ENCODE measurements at regions not wholly inside any gene's neighbourhood (a gene's known extent, or its start where the extent isn't known, plus 50 kb on each side); places are given as distances from the start of the nearest gene placed in this dataset.

DNA sequence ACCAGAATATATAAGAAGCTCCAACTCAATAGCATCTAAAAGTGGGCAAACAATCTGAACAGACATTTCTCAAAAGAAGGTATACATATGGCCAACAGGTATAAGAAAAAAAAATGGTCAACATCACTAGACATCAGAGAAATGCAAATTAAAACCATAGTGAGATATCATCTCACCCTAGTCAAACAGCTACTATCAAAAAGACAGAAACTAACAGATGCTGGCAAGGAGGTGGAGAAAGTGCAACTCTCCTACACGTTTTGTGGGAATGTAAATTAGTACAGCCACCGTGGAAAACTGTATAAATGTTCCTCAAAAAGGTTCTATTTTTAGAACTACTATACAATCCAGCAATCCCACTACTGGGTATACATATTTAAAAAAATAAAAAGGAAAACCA lies 199.9 kb upstream of the SMC2 start:
- H3K4me1 ChIP-seq = no peaks in the 10 kb centered on the region
- 28 to 62% (median 45%) methylated on average over 2 of the region's 2 CpGs for WGBS, 5 donors
- no peaks in the 10 kb centered on the region for H3K9me3 ChIP-seq
- H3K27ac ChIP-seq = no peak overlapping the region
- no peak for DNase-seq
- intact Hi-C loops (cut with DNase I; ENCODE audit: low total_unique reads) = no loop called here
- H3K27me3 ChIP-seq = no peaks in the 10 kb centered on the region
- TF ChIP-seq POLR2AphosphoS5 (IDR thresholded peaks at IDR 0.05) (no peak), EP300 (IDR thresholded peaks at IDR 0.05) (no peak), POLR2A (IDR thresholded peaks at IDR 0.05) (no peak)
- TF ChIP-seq, protein P1, sequence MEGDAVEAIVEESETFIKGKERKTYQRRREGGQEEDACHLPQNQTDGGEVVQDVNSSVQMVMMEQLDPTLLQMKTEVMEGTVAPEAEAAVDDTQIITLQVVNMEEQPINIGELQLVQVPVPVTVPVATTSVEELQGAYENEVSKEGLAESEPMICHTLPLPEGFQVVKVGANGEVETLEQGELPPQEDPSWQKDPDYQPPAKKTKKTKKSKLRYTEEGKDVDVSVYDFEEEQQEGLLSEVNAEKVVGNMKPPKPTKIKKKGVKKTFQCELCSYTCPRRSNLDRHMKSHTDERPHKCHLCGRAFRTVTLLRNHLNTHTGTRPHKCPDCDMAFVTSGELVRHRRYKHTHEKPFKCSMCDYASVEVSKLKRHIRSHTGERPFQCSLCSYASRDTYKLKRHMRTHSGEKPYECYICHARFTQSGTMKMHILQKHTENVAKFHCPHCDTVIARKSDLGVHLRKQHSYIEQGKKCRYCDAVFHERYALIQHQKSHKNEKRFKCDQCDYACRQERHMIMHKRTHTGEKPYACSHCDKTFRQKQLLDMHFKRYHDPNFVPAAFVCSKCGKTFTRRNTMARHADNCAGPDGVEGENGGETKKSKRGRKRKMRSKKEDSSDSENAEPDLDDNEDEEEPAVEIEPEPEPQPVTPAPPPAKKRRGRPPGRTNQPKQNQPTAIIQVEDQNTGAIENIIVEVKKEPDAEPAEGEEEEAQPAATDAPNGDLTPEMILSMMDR (IDR thresholded peaks at IDR 0.05) = no peak
- no peak overlapping the region for H3K4me3 ChIP-seq
- H3K36me3 ChIP-seq = no peaks in the 10 kb centered on the region

DNA sequence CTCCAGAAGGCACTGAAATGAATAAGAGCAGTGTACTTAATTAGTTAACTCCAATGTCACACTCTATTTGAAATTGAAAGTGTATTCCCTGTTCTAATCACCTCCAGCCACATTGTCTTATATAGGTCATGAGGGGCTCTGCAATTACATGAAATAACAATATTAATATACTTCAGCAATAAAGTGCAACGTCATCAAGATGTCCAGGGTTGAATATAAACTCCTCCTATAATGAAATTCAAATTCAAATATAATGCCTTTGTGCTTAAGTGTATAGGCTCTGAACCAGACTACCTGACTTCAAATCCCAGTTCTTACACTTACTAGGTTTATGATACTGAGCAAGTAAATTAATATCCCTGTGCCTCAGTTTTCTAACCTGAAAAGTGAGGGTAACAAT lies 195.6 kb upstream of the SMC2 start:
- no peaks in the 10 kb centered on the region for H3K27me3 ChIP-seq
- 20 to 34% (median 25%) methylated on average over 1 of the region's 1 CpG for WGBS, 5 donors
- H3K4me3 ChIP-seq = no peak overlapping the region

DNA sequence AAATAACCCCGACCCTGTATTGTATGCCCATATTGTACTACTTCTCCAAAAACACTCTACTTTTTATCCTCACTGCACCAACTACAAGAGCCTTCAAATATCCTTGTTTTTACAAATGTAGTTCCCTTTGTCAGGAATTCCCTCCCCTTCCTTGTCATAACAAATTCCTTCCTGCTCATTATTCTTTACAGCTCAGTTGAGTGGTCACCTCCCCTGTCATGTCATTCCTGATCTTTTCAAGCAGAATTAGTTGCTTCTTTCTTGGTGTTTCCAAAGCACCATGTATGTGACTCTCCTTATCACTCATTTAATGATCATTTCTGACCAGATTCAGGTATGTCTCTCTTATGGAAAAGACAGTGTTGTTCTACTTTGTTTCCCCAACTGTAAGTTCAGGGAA lies 194.2 kb upstream of the SMC2 start:
- TF ChIP-seq POLR2AphosphoS5 (IDR thresholded peaks at IDR 0.05) (no peak), POLR2A (IDR thresholded peaks at IDR 0.05) (no peak), EP300 (IDR thresholded peaks at IDR 0.05) (no peak)
- TF ChIP-seq, protein P1 (IDR thresholded peaks at IDR 0.05) = no peak
- Histone ChIP-seq H3K36me3 (no peaks in the 10 kb centered on the region), H3K9me3 (no peaks in the 10 kb centered on the region), H3K4me1 (no peaks in the 10 kb centered on the region), H3K27me3 (no peaks in the 10 kb centered on the region), H3K4me3 (no peak overlapping the region), H3K27ac (no peak overlapping the region)
- intact Hi-C loops (cut with DNase I; ENCODE audit: low total_unique reads) = no loop called here
- DNase-seq = no peak
- WGBS, 5 donors = 35 to 59% (median 44%) methylated on average over 1 of the region's 1 CpG

More for the DNA sequence above, 195.6 kb upstream of the SMC2 start:
- Histone ChIP-seq H3K36me3 (no peaks in the 10 kb centered on the region), H3K4me1 (no peaks in the 10 kb centered on the region), H3K9me3 (no peaks in the 10 kb centered on the region), H3K27ac (no peak overlapping the region)
- intact Hi-C loops (cut with DNase I; ENCODE audit: low total_unique reads) = no loop called here
- TF ChIP-seq, protein P1 (IDR thresholded peaks at IDR 0.05) = no peak
- no peak for TF ChIP-seq POLR2AphosphoS5 (IDR thresholded peaks at IDR 0.05)
- no peak for TF ChIP-seq POLR2A (IDR thresholded peaks at IDR 0.05)
- no peak for TF ChIP-seq EP300 (IDR thresholded peaks at IDR 0.05)
- no peak for DNase-seq

DNA sequence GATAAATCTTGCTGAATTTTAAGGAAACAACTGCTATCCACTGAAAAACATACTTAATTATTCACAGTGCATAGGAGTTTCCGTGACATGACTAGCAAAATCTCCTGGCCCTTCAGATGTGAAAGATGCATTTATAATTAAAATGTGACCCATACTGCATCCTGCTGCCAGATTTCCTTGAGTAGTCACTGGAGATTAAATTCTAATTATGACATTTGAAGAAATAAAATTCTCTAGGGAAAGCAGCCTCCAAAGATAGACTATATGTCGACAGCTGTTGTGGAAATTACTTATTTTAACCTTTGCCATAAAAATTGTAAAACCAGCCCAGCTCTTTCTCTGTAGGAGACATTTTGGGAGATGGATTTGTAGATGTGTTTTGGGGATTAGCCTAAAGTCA lies 193.6 kb upstream of the SMC2 start:
- DNase-seq = no peak
- Histone ChIP-seq H3K9me3 (no peaks in the 10 kb centered on the region), H3K4me3 (no peak overlapping the region), H3K4me1 (no peaks in the 10 kb centered on the region), H3K27ac (no peak overlapping the region), H3K27me3 (no peaks in the 10 kb centered on the region), H3K36me3 (no peaks in the 10 kb centered on the region)
- intact Hi-C loops (cut with DNase I; ENCODE audit: low total_unique reads) = no loop called here
- 69 to 82% (median 75%) methylated on average over 2 of the region's 2 CpGs for WGBS, 5 donors
- TF ChIP-seq POLR2A (IDR thresholded peaks at IDR 0.05) = no peak
- no peak for TF ChIP-seq POLR2AphosphoS5 (IDR thresholded peaks at IDR 0.05)

DNA sequence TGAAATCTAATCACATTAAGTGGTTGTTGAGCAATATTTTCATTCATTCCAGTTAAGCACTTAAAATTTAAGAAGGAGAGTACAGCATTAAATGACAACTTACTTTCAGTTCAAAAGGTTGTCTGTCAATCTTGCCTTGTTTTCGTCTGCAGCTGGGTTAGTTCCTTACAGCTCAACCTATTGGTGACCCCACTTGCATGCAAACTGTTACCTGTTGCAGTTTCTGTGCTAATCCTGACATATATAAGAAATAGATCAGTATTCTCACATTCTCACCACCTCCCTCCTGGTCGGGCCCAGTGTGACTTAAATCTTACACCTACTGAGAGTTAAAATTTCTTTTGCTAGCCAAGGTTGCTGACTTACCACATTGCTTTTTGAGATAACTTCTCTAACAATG lies 191.8 kb upstream of the SMC2 start:
- Histone ChIP-seq H3K36me3 (no peaks in the 10 kb centered on the region), H3K4me1 (no peaks in the 10 kb centered on the region)
- intact Hi-C loops (cut with DNase I; ENCODE audit: low total_unique reads) = no loop called here

More for the DNA sequence above, 191.8 kb upstream of the SMC2 start:
- Histone ChIP-seq H3K27ac (no peak overlapping the region), H3K27me3 (no peaks in the 10 kb centered on the region), H3K9me3 (no peaks in the 10 kb centered on the region), H3K4me3 (no peak overlapping the region)
- no peak for TF ChIP-seq POLR2AphosphoS5 (IDR thresholded peaks at IDR 0.05)
- TF ChIP-seq, protein P1 (IDR thresholded peaks at IDR 0.05) = no peak
- no peak for TF ChIP-seq POLR2A (IDR thresholded peaks at IDR 0.05)
- TF ChIP-seq EP300 (IDR thresholded peaks at IDR 0.05) = no peak
- no peak for DNase-seq
- WGBS, 5 donors = 50 to 72% (median 65%) methylated on average over 2 of the region's 2 CpGs

All from stomach (tissue), 8 donors.